ENCODE measurements at regions not wholly inside any gene's neighbourhood (a gene's known extent, or its start where the extent isn't known, plus 50 kb on each side); places are given as distances from the start of the nearest gene placed in this dataset.
"Not testable (repeated sequence)": the region's sequence is repeated elsewhere in the genome, so short reads cannot be mapped to it uniquely, and the experiment has no call there.

GRCh38 chr12:111248236-111249017 lies 120.5 kb downstream of the PHETA1 start:
- peak; percentile 52 for DNase-seq

GRCh38 chr12:111247083-111247783 lies 121.7 kb downstream of the PHETA1 start:
- DNase-seq, result no peak

- no peak for DNase-seq
These were observed 122.4 kb downstream of the PHETA1 start for GRCh38 chr12:111246477-111247011.

GRCh38 chr12:111245701-111246476 lies 123.0 kb downstream of the PHETA1 start:
- DNase-seq, result no peak

GRCh38 chr12:111244673-111245072 lies 124.2 kb downstream of the PHETA1 start:
- DNase-seq, result no peak

- DNase-seq, result not testable (repeated sequence)
These were observed 126.1 kb downstream of the PHETA1 start for GRCh38 chr12:111242817-111243216.

GRCh38 chr12:111242184-111242583 lies 126.7 kb downstream of the PHETA1 start:
- peak; percentile 30 for DNase-seq

GRCh38 chr12:111240374-111240773 lies 128.5 kb downstream of the PHETA1 start:
- no peak for DNase-seq

GRCh38 chr12:111239235-111239634 lies 129.7 kb downstream of the PHETA1 start:
- no peak for DNase-seq

- no peak for DNase-seq
These were observed 130.7 kb downstream of the PHETA1 start for GRCh38 chr12:111238075-111238734.

GRCh38 chr12:111234491-111234890 lies 134.4 kb downstream of the PHETA1 start:
- DNase-seq, result not testable (repeated sequence)

GRCh38 chr12:111233786-111234185 lies 135.1 kb downstream of the PHETA1 start:
- no peak for DNase-seq

- no peak for DNase-seq
These were observed 138.2 kb downstream of the PHETA1 start for GRCh38 chr12:111230649-111231048.

- DNase-seq, result no peak
These were observed 139.8 kb downstream of the PHETA1 start for GRCh38 chr12:111228916-111229666.

- DNase-seq, result peak; percentile 5
These were observed 141.1 kb downstream of the PHETA1 start for GRCh38 chr12:111227476-111228420.

GRCh38 chr12:111226680-111227079 lies 142.2 kb downstream of the PHETA1 start:
- DNase-seq, result no peak

GRCh38 chr12:111225307-111225706 lies 143.6 kb downstream of the PHETA1 start:
- no peak for DNase-seq

- peak; percentile 70 for DNase-seq
These were observed 144.5 kb downstream of the PHETA1 start for GRCh38 chr12:111224186-111225066.

GRCh38 chr12:111222523-111222922 lies 146.4 kb downstream of the PHETA1 start:
- DNase-seq, result no peak

GRCh38 chr12:111222027-111222414 lies 146.9 kb downstream of the PHETA1 start:
- DNase-seq, result no peak
